ENCODE measurements at regions not wholly inside any gene's neighbourhood (a gene's known extent, or its start where the extent isn't known, plus 50 kb on each side); places are given as distances from the start of the nearest gene placed in this dataset.

GRCh38 chr7:22587322-22587721, 87.3 kb upstream of the STEAP1B start:
- TF ChIP-seq, protein P1, sequence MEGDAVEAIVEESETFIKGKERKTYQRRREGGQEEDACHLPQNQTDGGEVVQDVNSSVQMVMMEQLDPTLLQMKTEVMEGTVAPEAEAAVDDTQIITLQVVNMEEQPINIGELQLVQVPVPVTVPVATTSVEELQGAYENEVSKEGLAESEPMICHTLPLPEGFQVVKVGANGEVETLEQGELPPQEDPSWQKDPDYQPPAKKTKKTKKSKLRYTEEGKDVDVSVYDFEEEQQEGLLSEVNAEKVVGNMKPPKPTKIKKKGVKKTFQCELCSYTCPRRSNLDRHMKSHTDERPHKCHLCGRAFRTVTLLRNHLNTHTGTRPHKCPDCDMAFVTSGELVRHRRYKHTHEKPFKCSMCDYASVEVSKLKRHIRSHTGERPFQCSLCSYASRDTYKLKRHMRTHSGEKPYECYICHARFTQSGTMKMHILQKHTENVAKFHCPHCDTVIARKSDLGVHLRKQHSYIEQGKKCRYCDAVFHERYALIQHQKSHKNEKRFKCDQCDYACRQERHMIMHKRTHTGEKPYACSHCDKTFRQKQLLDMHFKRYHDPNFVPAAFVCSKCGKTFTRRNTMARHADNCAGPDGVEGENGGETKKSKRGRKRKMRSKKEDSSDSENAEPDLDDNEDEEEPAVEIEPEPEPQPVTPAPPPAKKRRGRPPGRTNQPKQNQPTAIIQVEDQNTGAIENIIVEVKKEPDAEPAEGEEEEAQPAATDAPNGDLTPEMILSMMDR (IDR thresholded peaks at IDR 0.05; ENCODE audit: low read depth, low read length) = no peak

GRCh38 chr7:22586786-22587140, 86.8 kb upstream of the STEAP1B start:
- no peak overlapping the region for H3K4me3 ChIP-seq (replicated peaks in 1 of 2; ENCODE audit: low read depth in 2 of 2, low read length in 2 of 2)
- peak; percentile 74 to 77 for DNase-seq (ENCODE audit: low read depth in 2 of 2)

More at GRCh38 chr7:22587322-22587721, 87.3 kb upstream of the STEAP1B start:
- H3K4me3 ChIP-seq (replicated peaks in 1 of 2; ENCODE audit: low read depth in 2 of 2, low read length in 2 of 2) = no peak overlapping the region
- peak; percentile 27 to 71 for DNase-seq (ENCODE audit: low read depth in 2 of 2)

GRCh38 chr7:22586101-22586785, 86.3 kb upstream of the STEAP1B start:
- peak in 1 of 2 donors; percentile 36 for DNase-seq (ENCODE audit: low read depth in 2 of 2)
- no peak overlapping the region for H3K4me3 ChIP-seq (replicated peaks in 1 of 2; ENCODE audit: low read depth in 2 of 2, low read length in 2 of 2)
- TF ChIP-seq, protein P1 (IDR thresholded peaks at IDR 0.05; ENCODE audit: low read depth, low read length) = no peak

More at GRCh38 chr7:22586786-22587140, 86.8 kb upstream of the STEAP1B start:
- TF ChIP-seq, protein P1 (IDR thresholded peaks at IDR 0.05; ENCODE audit: low read depth, low read length) = peak; percentile 52

DNA sequence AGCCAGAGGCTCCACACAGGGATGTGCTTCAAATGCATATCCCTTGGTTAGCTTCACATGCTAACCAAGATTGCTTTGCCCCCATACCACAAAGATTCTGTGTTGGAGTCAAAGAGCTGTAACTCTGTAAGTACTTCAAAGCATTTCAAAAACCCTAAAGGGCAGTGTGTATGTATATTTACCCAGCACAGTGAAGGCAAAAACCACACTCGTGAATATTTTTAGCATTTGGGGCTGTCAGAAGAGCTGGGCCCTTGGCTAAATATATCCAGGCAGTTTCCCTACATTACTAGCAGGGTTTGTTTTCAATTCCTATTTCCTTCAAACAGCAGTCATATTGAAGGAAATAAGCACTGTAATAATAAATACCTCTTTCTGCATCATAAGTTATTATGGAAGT, 84.2 kb upstream of the STEAP1B start:
- DNase-seq (ENCODE audit: low read depth in 2 of 2) = no peak
- TF ChIP-seq, protein P1 (IDR thresholded peaks at IDR 0.05; ENCODE audit: low read depth, low read length) = no peak
- H3K4me3 ChIP-seq (replicated peaks in 1 of 2; ENCODE audit: low read depth in 2 of 2, low read length in 2 of 2) = no peak overlapping the region

- peak; percentile 92 to 93 for DNase-seq (ENCODE audit: low read depth in 2 of 2)
- H3K4me3 ChIP-seq (replicated peaks in 1 of 2; ENCODE audit: low read depth in 2 of 2, low read length in 2 of 2) = no peak overlapping the region
- TF ChIP-seq, protein P1 (IDR thresholded peaks at IDR 0.05; ENCODE audit: low read depth, low read length) = no peak
Measured at GRCh38 chr7:22582863-22583622, 83.1 kb upstream of the STEAP1B start.

DNA sequence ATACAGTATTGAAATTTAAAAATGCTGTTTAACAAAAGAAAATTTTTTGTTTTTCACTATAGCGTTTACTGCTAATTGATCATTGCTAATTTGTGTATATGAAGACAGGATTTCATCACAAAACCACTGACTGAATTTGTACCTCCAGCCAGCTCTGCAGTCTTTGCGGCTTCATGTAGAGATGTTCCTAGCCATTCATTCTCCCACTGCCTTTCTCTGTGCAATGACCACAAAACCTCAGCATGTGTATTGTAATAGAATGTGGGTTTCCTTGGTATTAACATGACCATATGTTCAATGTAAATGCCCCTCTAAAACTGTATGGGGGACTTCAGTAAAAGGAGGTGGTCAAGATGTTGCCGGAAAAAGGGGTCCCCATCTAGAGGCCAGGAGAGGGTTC, 81.1 kb upstream of the STEAP1B start:
- no peak for DNase-seq (ENCODE audit: low read depth in 2 of 2)
- TF ChIP-seq, protein P1 (IDR thresholded peaks at IDR 0.05; ENCODE audit: low read depth, low read length) = no peak
- no peak overlapping the region for H3K4me3 ChIP-seq (replicated peaks in 1 of 2; ENCODE audit: low read depth in 2 of 2, low read length in 2 of 2)
